ENCODE measurements at regions not wholly inside any gene's neighbourhood (a gene's known extent, or its start where the extent isn't known, plus 50 kb on each side); places are given as distances from the start of the nearest gene placed in this dataset.

GRCh38 chr7:46625032-46625431 lies 704.0 kb upstream of the IGFBP3 start:
- no peak for TF ChIP-seq POLR2A (IDR thresholded peaks at IDR 0.05)
- TF ChIP-seq CTCF (IDR thresholded peaks at IDR 0.05) = no peak
